Fibroblast of skin of left quadriceps (primary cell): ENCODE measurements at regions not wholly inside any gene's neighbourhood (a gene's known extent, or its start where the extent isn't known, plus 50 kb on each side); places are given as distances from the start of the nearest gene placed in this dataset.

ENCODE experiments used
- DNase-seq, 2 experiments: peaks; one replicate each; pipeline ENCODE4 v3.0.0-alpha.2; 2013; ENCODE audit warnings: low read depth in 2 of 2

GRCh38 chr20:20993372-20993771, 112.8 kb downstream of the LINC00237 start:
- DNase-seq, result no peak

DNA sequence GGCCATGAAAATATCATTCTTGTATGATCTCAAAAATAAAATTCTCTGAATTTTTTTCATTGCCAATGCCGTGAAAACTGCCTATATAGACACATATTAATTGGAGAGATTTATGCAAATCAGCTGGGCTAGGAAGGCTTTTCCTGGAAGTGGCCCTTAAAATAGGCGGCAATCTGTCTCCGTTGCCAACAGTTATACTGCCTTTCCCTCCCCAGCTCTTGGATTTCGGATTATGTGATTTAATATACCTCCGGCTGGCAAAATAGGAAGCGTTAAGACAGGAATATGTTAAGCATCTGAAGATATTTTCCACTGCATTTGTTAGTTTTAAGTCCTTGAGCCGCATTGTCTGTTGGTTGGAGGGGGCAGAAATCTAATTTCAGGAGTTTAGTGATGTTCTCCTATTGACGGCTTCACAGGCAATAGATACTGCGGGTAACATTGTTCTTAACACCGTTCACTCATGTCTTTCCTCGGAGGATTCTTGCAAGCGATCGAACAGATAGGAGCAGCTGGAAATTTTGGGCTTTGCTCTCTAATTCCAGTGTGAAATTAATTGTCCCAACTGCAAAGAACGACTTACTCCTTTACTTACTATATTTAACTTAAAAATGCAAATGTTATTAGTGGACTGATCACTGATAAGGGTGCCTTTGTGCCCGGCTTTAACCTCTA, 113.3 kb downstream of the LINC00237 start:
- DNase-seq, result no peak

DNA sequence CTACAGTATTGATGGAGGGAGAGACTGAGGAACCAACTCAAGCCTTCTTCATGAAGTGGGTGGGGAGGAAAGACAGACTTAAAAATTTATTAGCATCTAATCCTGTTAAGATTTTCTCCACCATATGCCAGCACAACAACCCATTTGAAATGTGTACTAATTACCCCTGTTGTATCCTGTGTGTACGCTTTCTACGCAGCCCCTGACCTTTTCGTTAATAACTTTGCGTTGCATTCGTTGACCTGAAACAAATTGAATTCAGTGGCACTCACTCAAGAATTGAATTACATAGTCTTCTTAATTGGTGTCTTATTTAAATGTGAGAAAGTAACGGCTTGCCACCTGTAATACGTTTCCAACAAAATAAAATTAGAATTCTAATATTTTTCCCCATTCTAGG, 113.9 kb downstream of the LINC00237 start:
- no peak for DNase-seq

DNA sequence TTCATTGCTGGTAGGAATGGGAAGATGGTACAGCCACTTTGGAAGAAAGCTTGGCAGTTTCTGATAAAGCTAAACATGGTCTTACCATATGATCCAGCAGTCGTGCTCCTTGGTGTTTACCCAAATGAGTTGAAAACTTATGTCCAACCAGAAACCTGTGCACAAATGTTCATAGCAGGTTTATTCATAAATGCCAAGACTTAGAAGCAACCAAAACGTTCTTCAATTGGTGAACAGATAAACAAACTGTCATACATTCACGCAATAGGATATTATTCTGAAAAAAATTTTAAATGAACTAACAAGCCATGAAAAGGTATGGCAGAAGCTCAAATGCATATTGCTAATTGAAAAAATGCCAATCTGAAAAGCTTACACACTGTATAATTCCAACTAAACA, 117.1 kb downstream of the LINC00237 start:
- no peak for DNase-seq

GRCh38 chr20:20979934-20980333, 126.2 kb downstream of the LINC00237 start:
- DNase-seq, result no peak

GRCh38 chr20:20977786-20978185, 128.4 kb downstream of the LINC00237 start:
- DNase-seq, result no peak

DNA sequence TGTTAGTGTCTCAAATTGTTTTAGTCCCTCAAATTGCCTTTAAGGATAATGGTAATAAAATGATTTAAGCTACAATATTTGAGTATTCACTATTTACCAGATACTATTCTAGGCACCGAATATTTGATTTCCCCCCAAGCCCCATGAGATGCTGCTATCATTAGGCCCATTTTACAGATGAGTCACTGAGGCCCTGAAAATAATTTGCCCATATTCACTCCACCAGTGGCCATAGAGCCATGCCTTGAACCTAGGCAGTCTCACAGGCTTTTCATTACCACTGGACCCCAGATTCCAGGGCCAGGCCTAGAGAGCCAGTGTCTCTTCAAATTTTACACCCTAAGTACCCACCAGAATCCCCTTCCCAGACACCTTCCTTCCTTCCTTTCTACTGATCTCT, 133.7 kb downstream of the LINC00237 start:
- no peak for DNase-seq

GRCh38 chr20:20971810-20972209, 134.3 kb downstream of the LINC00237 start:
- no peak for DNase-seq

DNA sequence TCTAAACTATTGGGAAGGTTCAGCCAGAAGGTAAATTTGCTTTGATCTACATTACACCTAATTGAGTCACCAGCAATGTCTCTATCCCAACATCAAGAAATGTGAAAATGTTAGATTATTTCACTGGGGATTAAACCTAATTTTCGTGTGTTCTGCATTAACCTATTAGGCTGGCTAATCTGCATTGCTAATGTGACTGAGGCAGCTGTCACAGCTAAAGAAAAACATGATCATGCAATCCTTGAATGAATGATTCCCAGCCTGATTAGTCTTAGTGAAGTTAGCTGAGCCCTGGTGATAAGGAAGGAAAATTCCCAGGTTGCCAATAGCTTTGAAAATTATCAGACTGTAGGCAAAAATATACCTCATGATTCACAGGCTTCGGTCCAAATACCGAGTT, 135.3 kb downstream of the LINC00237 start:
- no peak for DNase-seq

DNA sequence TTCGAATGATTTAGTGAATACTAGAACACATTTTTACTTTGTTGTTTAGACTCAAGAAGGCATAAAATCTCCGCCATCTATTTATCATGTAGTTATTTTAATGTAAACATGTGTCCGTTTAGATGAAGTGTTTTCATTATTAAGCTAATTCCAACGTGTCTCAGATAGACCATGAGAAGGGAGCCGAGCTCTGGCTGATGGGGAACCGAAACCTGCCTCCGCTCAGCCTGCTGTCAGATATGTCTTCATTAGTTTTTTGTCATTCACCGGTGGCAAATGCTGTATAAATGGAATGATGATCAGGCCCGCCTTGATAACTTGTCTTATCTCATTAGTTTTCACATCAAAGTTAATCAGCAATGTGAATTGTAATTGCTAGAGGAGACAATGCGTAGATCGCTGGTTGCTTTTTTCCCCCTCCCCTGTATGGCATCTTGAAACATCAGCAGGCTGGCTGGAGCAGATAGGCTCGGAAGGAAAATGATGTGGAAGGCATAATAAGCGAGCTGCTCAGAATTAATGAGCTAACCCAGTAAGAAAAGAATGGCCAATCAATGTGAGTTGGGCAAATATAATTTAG, 136.4 kb downstream of the LINC00237 start:
- DNase-seq, result no peak

- no peak for DNase-seq
Observed at GRCh38 chr20:20967564-20968184, 138.5 kb downstream of the LINC00237 start.

DNA sequence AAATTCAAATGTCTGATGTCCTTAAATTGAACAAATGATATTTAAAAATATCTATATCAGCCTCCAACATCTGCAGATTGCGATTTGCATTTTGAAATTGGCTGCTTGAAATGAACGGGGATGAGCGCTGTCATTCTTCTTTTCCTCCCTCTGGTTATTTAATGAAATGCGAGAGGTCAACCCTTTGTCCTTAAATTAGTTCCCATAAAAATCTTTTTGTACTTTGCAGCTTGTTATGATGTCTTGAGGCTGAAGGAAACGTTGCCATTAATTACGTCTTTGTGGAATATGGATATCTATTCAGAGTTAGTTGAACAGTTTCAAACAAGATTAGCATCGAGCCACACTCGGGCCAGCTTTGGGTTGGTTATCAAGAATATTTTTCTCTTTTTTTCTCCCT, 140.0 kb downstream of the LINC00237 start:
- no peak for DNase-seq

DNA sequence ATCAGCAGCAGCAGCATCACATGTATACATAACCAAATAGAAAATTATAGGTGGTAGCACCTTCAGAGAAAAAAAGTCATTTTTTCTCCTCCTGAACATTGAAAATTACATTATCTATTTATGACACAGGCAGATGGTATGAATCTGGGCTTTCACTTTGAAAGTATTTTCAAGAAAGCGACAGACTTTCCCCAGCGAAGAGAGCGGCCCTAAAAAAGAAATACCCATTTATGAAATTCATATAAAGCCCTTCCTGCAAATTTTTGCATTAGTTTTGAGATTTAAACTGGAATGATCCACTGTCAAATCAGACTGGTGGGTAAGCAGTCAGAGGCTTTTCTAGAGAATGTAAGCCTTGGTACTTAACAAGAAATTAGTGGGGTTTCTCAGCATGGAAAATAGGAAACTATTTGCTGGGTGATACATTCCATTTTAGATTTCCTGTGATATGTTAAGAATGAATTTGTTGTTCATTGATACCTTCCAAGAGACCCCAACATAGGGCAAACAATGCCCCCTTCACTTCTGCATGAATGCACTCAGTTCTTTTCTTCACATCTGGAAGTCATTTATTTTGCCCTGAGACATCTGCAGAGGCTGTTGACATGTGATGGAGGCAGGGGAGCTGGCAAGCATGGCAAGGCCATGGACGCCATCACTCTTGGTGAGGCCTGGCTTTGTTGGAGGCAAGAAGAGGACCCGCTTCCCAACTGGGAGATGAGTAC, 147.0 kb downstream of the LINC00237 start:
- no peak for DNase-seq

DNA sequence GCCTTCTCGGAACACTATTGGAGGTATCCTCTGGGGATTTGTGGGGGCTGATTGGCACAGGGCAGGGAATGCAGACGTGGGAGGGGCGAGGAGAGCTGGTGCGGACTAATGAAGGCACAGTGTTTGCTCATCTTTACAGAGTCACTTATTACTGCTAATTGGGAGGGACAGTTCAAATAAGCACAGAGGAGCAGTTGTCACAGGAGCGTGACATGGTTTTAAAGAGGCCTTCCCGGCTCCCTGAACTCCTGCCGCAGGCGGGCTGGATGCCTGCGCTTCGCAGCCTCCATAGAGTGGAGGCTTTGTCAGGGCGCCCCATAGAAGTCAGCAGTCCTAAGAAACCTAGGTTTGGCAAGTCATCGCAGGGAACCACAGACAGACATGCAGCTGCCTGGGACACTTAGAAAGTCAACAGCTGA, 149.6 kb downstream of the LINC00237 start:
- DNase-seq, result no peak

DNA sequence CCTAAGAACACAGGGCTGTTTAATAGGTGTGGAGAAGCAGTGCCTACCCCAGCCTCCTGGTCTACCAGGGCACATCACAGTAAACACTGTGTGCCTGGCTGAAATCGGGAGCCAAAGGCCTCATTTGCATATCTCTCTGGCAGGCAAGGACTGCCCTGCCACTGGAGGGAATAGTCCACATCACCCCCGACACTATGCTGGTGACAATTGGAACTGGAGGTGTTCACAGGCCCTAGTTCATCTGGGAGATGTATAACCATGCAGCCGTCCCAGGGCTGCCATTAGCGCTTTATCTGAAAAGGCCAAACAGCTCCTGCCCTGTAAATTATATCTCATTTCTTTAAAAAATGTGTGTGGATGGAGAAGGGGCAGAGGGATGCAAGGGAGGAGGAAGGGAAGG, 150.3 kb downstream of the LINC00237 start:
- DNase-seq, result no peak

DNA sequence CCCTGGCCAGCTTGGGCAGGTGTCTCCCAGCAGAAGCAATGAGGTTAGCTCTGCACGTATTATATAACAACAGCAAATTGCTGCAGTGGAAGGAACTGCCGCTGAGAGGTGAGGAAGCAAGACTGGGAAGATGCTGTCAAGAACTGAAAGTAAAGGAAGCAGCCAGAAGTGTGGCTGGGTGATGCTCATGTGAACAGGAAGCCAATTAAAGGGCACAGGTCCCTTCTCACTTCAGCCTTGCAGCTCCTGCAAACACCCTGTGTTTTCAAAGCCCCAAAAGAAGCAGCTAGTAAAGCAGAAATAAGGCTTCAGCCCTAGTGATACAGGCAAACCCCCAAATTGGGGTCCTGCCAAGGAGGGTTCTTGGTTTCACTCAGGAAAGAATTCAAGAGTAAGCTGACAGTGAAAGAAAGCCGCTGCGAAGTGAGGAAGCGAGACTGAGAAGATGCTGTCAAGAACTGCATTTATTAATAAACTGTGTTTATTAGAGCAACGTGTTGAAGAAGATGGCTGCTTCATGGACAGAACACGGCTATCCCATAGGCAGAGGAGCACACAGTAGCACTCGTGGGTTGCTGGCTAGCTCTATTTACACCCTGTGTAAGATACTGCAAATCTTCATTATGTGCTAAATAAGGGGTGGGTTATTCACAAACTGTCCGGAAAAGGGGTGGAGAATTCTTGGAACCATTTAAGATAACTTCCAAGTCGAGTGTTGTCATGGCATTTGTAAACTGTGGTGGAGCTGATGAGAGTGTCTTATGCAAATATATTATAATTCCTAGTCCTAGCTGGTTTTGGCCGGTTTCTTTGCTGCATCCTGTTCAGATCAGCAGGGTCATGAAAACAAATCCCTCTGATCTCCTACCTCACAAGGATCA, 152.2 kb downstream of the LINC00237 start:
- no peak for DNase-seq

DNA sequence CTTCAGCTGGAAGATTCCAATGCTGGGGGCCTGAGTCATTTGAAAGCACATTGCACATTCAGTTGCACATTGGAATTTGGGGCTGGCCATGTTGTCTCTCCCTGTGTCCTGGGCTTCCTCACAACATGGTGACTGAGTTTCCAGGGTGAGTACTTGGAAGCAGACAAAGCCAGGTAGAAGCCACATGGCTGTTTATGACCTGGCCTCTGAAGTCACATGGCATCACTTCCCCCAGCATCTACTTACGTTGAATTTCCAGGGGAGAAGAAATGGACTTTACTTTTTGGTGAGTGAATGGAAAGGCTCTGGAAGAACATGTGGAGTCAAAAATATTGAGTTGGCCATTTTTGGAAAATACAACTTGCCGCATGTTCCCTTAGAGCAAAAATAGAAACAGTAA, 155.5 kb downstream of the LINC00237 start:
- no peak for DNase-seq

DNA sequence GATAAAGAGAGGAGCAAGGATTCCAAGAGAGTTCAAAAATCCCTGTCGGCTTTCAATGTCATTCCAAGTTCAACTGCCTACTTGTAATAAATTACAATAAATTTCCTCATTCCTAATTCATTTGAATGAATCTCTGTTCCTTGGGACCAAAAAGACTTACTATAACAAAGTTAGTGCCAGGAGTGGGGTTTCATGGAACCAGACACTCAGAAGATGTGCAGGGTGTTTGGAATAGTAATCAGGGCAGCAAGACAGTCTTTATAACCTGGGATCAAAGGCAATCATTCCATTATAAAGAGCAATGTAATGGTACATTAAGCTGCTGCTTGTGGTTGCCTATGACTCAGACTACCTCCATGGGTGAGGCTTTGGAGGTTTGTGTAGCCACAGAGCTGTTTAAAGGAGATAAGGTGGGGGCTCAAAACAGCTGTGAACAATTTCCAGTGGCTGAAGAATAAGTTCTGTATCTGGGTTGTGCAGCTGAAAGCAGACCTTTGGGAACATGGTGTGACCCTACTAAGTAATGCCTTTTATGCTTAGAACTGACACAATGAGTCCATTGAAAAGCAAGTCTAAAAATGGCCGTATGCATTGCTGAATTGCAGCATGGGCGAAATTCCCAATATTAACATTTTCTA, 159.9 kb downstream of the LINC00237 start:
- DNase-seq, result no peak

GRCh38 chr20:20941468-20941889, 164.7 kb downstream of the LINC00237 start:
- DNase-seq, result no peak

DNA sequence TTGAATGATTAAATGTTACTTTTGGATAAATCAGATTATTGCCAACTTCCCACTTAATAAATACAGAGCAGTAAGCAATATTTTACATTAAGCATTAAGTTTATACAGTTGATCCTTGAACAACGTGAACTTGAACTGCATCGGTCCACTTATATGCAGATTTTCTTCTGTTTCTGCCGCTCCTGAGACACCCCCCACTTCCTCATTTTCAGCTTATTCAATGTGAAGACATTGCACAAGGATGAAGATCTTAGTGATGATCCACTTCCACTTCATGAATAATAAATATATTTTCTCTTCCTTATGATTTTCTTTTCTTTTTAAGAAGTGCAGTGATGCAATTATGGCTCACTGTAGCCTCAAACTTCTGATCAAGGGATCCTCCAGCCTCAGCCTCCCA, 167.2 kb downstream of the LINC00237 start:
- no peak for DNase-seq

- DNase-seq, result no peak
Observed at GRCh38 chr20:20938599-20938998, 167.6 kb downstream of the LINC00237 start.
